ENCODE measurements at regions not wholly inside any gene's neighbourhood (a gene's known extent, or its start where the extent isn't known, plus 50 kb on each side); places are given as distances from the start of the nearest gene placed in this dataset.

DNA sequence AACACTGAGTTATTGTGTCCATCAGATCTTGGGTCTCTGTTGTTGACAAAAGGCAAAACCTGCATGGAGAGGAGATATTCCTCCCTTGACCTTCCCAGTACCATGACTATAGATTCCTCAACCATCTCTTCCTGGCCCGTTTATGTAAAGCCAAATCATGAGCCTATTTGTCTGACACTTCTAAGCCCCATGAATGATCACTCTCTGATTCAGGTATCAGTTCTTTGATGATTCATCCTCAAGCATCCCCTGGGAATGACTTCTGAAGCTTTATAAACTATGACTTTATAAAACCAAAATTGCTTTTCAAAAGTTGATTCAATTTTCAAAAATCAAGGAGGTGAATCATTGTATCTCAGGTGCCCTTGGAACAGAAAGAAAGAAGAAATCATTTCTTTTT lies 78.7 kb upstream of the LOC128125822 start:
- no peak for TF ChIP-seq EGR1 (IDR thresholded peaks at IDR 0.05; ENCODE audit: low read depth)
- TF ChIP-seq YY1 (IDR thresholded peaks at IDR 0.05; ENCODE audit: extremely low read depth, insufficient replicate concordance, low read depth, low read length), result no peak
- TF ChIP-seq, protein P1, sequence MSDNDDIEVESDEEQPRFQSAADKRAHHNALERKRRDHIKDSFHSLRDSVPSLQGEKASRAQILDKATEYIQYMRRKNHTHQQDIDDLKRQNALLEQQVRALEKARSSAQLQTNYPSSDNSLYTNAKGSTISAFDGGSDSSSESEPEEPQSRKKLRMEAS (IDR thresholded peaks at IDR 0.05), result peak; percentile 27; the same call in 1 of the 2 replicates
- TF ChIP-seq ZBTB33 (IDR thresholded peaks at IDR 0.05; ENCODE audit: extremely low read depth, insufficient replicate concordance, low read length), result no peak
- TF ChIP-seq SIN3A (IDR thresholded peaks at IDR 0.05; ENCODE audit: low read depth), result 0 out of 2 replicates have a peak, but pooled peaks have one; percentile 27
- TF ChIP-seq, protein P2, sequence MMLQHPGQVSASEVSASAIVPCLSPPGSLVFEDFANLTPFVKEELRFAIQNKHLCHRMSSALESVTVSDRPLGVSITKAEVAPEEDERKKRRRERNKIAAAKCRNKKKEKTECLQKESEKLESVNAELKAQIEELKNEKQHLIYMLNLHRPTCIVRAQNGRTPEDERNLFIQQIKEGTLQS (IDR thresholded peaks at IDR 0.05), result no peak
- TF ChIP-seq POLR2AphosphoS5 (IDR thresholded peaks at IDR 0.05; ENCODE audit: low read depth, low read length), result no peak
- no peak for TF ChIP-seq ZFX (IDR thresholded peaks at IDR 0.05)
- TF ChIP-seq SP1 (IDR thresholded peaks at IDR 0.05; ENCODE audit: low read depth), result peak; percentile 73
- TF ChIP-seq CEBPB (IDR thresholded peaks at IDR 0.05; ENCODE audit: low read depth), result peak; percentile 43; the same call in 1 of the 2 replicates
- peak; percentile 87 for TF ChIP-seq FOSL1 (IDR thresholded peaks at IDR 0.05; ENCODE audit: low read depth)
- peak; percentile 81 for TF ChIP-seq JUND (IDR thresholded peaks at IDR 0.05)
- TF ChIP-seq RAD21 (IDR thresholded peaks at IDR 0.05; ENCODE audit: low read depth), result peak; percentile 10; the same call in 1 of the 2 replicates
- TF ChIP-seq TCF7L2 (IDR thresholded peaks at IDR 0.05; ENCODE audit: borderline replicate concordance, extremely low read depth, insufficient read depth, insufficient read length), result peak; percentile 64
- TF ChIP-seq CBX3 (IDR thresholded peaks at IDR 0.05; ENCODE audit: low read depth), result peak; percentile 37; the same call in 1 of the 2 replicates
- no peak for TF ChIP-seq CTCF (IDR thresholded peaks at IDR 0.05 in 2 of 3, conservative IDR thresholded peaks at IDR 0.05 in 1 of 3; ENCODE audit: borderline replicate concordance in 1 of 3, insufficient read depth in 1 of 3, low read depth in 2 of 3, low read length in 2 of 3)

More for the DNA sequence above, 78.7 kb upstream of the LOC128125822 start:
- H3K4me3 ChIP-seq (replicated peaks in 1 of 2; ENCODE audit: low read depth in 1 of 2, low read length in 2 of 2), result no peak overlapping the region
- no peaks in the 10 kb centered on the region for H3K9me2 ChIP-seq (ENCODE audit: insufficient read depth)
- no TSS peak for BruUV-seq (replicated peaks)
- no peaks in the 10 kb centered on the region for H4K20me1 ChIP-seq (ENCODE audit: insufficient read depth)
- peak overlapping the region; percentile 55 for H3K4me2 ChIP-seq (ENCODE audit: low read length)
- ChIA-PET RAD21 (ENCODE audit: low non-redundant PET in 1 of 2, low total read pairs in 2 of 2, uncharacterized antibody in 2 of 2, unreplicated experiment in 2 of 2) (no interaction called here), POLR2A (interaction anchor here (1.1 kb wide), 1 partner anchor 11 kb away, joined by 3 read pairs; no protein-coding TSS in a partner anchor), CTCF (no interaction called here)
- no peaks in the 10 kb centered on the region for H3K36me3 ChIP-seq (ENCODE audit: control insufficient read depth in 1 of 2, insufficient read depth in 2 of 2, low read length in 2 of 2)
- H3K4me1 ChIP-seq (ENCODE audit: control insufficient read depth in 1 of 2, insufficient read depth in 2 of 2, low read length in 2 of 2), result peaks cover 11 to 50% of the 10 kb centered on the region in 2 experiments
- intact Hi-C loops (cut with micrococcal nuclease), result no loop called here
- ATAC-seq (peak; percentile 81), DNase-seq (ENCODE audit: low read depth, low spot score) (peak; percentile 65)
- no peaks in the 10 kb centered on the region for H3K79me2 ChIP-seq (ENCODE audit: insufficient read depth, low read length)
- H2AFZ ChIP-seq (ENCODE audit: low read depth, low read length, poor library complexity, severe bottlenecking), result peak overlapping the region; percentile 24
- no peaks in the 10 kb centered on the region for H3K27me3 ChIP-seq (ENCODE audit: insufficient read depth, low read length)
- H3K9me3 ChIP-seq (ENCODE audit: control insufficient read depth in 1 of 2, insufficient read depth in 1 of 2, low read depth in 1 of 2, low read length in 2 of 2), result no peaks in the 10 kb centered on the region
- H3K9ac ChIP-seq (ENCODE audit: low read length), result no peak overlapping the region
- no peak overlapping the region; the same call in 1 of the 2 replicates for H3K27ac ChIP-seq (ENCODE audit: low read depth, low read length)
